GM23338 (cell line): ENCODE measurements at regions not wholly inside any gene's neighbourhood (a gene's known extent, or its start where the extent isn't known, plus 50 kb on each side); places are given as distances from the start of the nearest gene placed in this dataset.
A peak's percentile ranks its signal among the peaks of the same experiment; 100 is the strongest.

Source experiments
- ATAC-seq: fragments of 200-7000 bp; cut with Tn5 transposase; 3 replicates; pipeline ENCODE4 v1.9.1; 2020
- DNase-seq: peaks from one replicate; pipeline ENCODE4 v3.0.0-alpha.2; 2015; ENCODE audit warnings: low spot score
- H2AFZ ChIP-seq: fragments of 200-600 bp; sonication (generic); 2 replicates; pipeline ENCODE4 v1.8.0; 2016; ENCODE audit warnings: antibody characterized with exemption, mild to moderate bottlenecking, moderate library complexity
- H3F3A ChIP-seq: fragments of 200-600 bp; sonication (generic); replicated peaks from 2 replicates; pipeline ENCODE4 v1.8.0; 2017; ENCODE audit warnings: antibody characterized with exemption, mixed run types, low read depth
- H3K27ac ChIP-seq: fragments of 200-600 bp; sonication (generic); 2 replicates; pipeline ENCODE4 v1.6.1; 2016; ENCODE audit warnings: low read depth
- H3K27me3 ChIP-seq: fragments of 200-600 bp; sonication (generic); 2 replicates; pipeline ENCODE4 v1.8.0; 2016; ENCODE audit warnings: mild to moderate bottlenecking, mixed run types, moderate library complexity; ENCODE audit not compliant: insufficient read depth
- H3K36me3 ChIP-seq: fragments of 200-600 bp; sonication (generic); 2 replicates; pipeline ENCODE4 v1.8.0; 2016; ENCODE audit warnings: mild to moderate bottlenecking; ENCODE audit not compliant: insufficient read depth
- H3K4me1 ChIP-seq: fragments of 200-600 bp; sonication (generic); 2 replicates; pipeline ENCODE4 v1.8.0; 2016; ENCODE audit warnings: mild to moderate bottlenecking, moderate library complexity; ENCODE audit not compliant: insufficient read depth
- H3K4me2 ChIP-seq: fragments of 200-600 bp; sonication (generic); 2 replicates; pipeline ENCODE4 v1.7.1; 2017; ENCODE audit warnings: mixed run types
- H3K4me3 ChIP-seq: fragments of 200-600 bp; sonication (generic); 2 replicates; pipeline ENCODE4 v1.6.1; 2016; ENCODE audit warnings: mixed run types
- H3K79me2 ChIP-seq: fragments of 200-600 bp; sonication (generic); replicated peaks from 2 replicates; pipeline ENCODE4 v1.8.0; 2017; ENCODE audit warnings: mild to moderate bottlenecking; ENCODE audit not compliant: insufficient read depth
- H3K9me2 ChIP-seq: fragments of 200-600 bp; sonication (generic); 2 replicates; pipeline ENCODE4 v1.8.0; 2017; ENCODE audit not compliant: insufficient read depth
- H4K20me1 ChIP-seq: fragments of 200-600 bp; sonication (generic); replicated peaks from 2 replicates; pipeline ENCODE4 v1.8.0; 2017; ENCODE audit warnings: mild to moderate bottlenecking; ENCODE audit not compliant: insufficient read depth
- H3K27ac Mint-ChIP-seq: 2 replicates; pipeline ENCODE4 v1.8.0; 2020; ENCODE audit warnings: inconsistent platforms, mild to moderate bottlenecking, moderate library complexity, mixed read lengths
- H3K27me3 Mint-ChIP-seq: 3 replicates; pipeline ENCODE4 v1.8.0; 2022; ENCODE audit warnings: low read depth, mild to moderate bottlenecking, moderate library complexity, mixed read lengths, inconsistent platforms; ENCODE audit not compliant: insufficient read depth, poor library complexity
- H3K36me3 Mint-ChIP-seq: 3 replicates; pipeline ENCODE4 v1.8.0; 2021; ENCODE audit warnings: low read depth, mild to moderate bottlenecking, inconsistent platforms, moderate library complexity, mixed read lengths
- H3K4me1 Mint-ChIP-seq: 3 replicates; pipeline ENCODE4 v1.8.0; 2020; ENCODE audit warnings: mild to moderate bottlenecking, inconsistent platforms, mixed read lengths
- H3K4me3 Mint-ChIP-seq: 3 replicates; pipeline ENCODE4 v1.8.0; 2021; ENCODE audit warnings: moderate library complexity, mild to moderate bottlenecking, inconsistent platforms, mixed read lengths
- H3K9me3 Mint-ChIP-seq: 3 replicates; pipeline ENCODE4 v1.8.0; 2020; ENCODE audit warnings: moderate library complexity, mild to moderate bottlenecking, inconsistent platforms, mixed read lengths
- EZH2 ChIP-seq: fragments of 200-600 bp; sonication (generic); IDR thresholded peaks from one replicate; pipeline ENCODE4 v1.8.0; 2017; ENCODE audit warnings: antibody characterized with exemption, mild to moderate bottlenecking, low read depth; ENCODE audit not compliant: unreplicated experiment
- JUNB ChIP-seq: IDR thresholded peaks from one replicate; pipeline ENCODE4 v1.6.1; 2016; ENCODE audit warnings: antibody characterized with exemption; ENCODE audit not compliant: unreplicated experiment
- STAT1 ChIP-seq: IDR thresholded peaks from one replicate; pipeline ENCODE4 v1.6.1; 2016; ENCODE audit warnings: antibody characterized with exemption; ENCODE audit not compliant: unreplicated experiment
- ZNF331 ChIP-seq: fragments of 250-450 bp; sonication (Bioruptor Pico); IDR thresholded peaks from 2 replicates; pipeline ENCODE4 v1.5.0; 2020; ENCODE audit warnings: low read depth, mild to moderate bottlenecking, moderate library complexity
- TF ChIP-seq, protein P1 (sequence below): fragments of 250-450 bp; sonication (Bioruptor Pico); IDR thresholded peaks from 2 replicates; pipeline ENCODE4 v1.5.0; 2020; ENCODE audit warnings: mild to moderate bottlenecking, moderate library complexity
- TF ChIP-seq, protein P2 (sequence below), 2 experiments: fragments of 200-600 bp in 1 of 2; sonication (generic) in 1 of 2; conservative IDR thresholded peaks; 2 replicates each; pipeline versions ENCODE4 v1.5.1 to v1.6.1; 2016 to 2017; ENCODE audit warnings: antibody characterized with exemption in 2 of 2, low read depth in 2 of 2, mild to moderate bottlenecking in 2 of 2, moderate library complexity in 1 of 2
- TF ChIP-seq, protein P3 (sequence below): IDR thresholded peaks from one replicate; pipeline ENCODE4 v1.6.1; 2018; ENCODE audit warnings: antibody characterized with exemption; ENCODE audit not compliant: unreplicated experiment
- TF ChIP-seq, protein P4 (sequence below): IDR thresholded peaks from 2 replicates; pipeline ENCODE4 v1.6.1; 2016; ENCODE audit warnings: antibody characterized with exemption

DNA sequence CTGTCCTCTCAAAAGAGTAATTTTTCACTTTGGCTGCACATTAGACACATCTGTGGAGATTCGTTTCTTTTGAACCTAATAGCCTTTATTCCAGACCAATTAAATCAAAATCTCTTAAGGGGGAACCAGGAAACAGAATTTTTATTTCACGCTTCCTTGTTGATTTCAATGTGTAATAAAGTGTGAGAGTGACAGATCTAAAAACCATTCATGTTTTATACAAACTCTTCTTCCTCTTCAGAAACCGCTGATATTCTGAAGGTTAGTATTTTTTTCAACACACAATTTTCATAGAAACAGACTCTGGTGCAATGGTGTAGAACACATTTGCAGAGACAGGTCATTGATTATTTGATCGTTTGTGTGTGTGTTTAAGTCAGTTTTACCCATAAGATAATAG lies 1469.8 kb downstream of the EFNA5 start (continued):
- TF ChIP-seq, protein P1, sequence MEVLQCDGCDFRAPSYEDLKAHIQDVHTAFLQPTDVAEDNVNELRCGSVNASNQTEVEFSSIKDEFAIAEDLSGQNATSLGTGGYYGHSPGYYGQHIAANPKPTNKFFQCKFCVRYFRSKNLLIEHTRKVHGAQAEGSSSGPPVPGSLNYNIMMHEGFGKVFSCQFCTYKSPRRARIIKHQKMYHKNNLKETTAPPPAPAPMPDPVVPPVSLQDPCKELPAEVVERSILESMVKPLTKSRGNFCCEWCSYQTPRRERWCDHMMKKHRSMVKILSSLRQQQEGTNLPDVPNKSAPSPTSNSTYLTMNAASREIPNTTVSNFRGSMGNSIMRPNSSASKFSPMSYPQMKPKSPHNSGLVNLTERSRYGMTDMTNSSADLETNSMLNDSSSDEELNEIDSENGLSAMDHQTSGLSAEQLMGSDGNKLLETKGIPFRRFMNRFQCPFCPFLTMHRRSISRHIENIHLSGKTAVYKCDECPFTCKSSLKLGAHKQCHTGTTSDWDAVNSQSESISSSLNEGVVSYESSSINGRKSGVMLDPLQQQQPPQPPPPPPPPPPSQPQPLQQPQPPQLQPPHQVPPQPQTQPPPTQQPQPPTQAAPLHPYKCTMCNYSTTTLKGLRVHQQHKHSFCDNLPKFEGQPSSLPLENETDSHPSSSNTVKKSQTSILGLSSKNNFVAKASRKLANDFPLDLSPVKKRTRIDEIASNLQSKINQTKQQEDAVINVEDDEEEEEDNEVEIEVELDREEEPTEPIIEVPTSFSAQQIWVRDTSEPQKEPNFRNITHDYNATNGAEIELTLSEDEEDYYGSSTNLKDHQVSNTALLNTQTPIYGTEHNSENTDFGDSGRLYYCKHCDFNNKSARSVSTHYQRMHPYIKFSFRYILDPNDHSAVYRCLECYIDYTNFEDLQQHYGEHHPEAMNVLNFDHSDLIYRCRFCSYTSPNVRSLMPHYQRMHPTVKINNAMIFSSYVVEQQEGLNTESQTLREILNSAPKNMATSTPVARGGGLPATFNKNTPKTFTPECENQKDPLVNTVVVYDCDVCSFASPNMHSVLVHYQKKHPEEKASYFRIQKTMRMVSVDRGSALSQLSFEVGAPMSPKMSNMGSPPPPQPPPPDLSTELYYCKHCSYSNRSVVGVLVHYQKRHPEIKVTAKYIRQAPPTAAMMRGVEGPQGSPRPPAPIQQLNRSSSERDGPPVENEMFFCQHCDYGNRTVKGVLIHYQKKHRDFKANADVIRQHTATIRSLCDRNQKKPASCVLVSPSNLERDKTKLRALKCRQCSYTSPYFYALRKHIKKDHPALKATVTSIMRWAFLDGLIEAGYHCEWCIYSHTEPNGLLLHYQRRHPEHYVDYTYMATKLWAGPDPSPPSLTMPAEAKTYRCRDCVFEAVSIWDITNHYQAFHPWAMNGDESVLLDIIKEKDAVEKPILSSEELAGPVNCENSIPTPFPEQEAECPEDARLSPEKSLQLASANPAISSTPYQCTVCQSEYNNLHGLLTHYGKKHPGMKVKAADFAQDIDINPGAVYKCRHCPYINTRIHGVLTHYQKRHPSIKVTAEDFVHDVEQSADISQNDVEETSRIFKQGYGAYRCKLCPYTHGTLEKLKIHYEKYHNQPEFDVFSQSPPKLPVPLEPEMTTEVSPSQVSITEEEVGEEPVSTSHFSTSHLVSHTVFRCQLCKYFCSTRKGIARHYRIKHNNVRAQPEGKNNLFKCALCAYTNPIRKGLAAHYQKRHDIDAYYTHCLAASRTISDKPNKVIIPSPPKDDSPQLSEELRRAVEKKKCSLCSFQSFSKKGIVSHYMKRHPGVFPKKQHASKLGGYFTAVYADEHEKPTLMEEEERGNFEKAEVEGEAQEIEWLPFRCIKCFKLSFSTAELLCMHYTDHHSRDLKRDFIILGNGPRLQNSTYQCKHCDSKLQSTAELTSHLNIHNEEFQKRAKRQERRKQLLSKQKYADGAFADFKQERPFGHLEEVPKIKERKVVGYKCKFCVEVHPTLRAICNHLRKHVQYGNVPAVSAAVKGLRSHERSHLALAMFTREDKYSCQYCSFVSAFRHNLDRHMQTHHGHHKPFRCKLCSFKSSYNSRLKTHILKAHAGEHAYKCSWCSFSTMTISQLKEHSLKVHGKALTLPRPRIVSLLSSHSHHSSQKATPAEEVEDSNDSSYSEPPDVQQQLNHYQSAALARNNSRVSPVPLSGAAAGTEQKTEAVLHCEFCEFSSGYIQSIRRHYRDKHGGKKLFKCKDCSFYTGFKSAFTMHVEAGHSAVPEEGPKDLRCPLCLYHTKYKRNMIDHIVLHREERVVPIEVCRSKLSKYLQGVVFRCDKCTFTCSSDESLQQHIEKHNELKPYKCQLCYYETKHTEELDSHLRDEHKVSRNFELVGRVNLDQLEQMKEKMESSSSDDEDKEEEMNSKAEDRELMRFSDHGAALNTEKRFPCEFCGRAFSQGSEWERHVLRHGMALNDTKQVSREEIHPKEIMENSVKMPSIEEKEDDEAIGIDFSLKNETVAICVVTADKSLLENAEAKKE, result no peak
- no peak for TF ChIP-seq STAT1
- no peak for TF ChIP-seq JUNB
- TF ChIP-seq EZH2, result no peak
- TF ChIP-seq ZNF331, result no peak
- TF ChIP-seq, protein P2, sequence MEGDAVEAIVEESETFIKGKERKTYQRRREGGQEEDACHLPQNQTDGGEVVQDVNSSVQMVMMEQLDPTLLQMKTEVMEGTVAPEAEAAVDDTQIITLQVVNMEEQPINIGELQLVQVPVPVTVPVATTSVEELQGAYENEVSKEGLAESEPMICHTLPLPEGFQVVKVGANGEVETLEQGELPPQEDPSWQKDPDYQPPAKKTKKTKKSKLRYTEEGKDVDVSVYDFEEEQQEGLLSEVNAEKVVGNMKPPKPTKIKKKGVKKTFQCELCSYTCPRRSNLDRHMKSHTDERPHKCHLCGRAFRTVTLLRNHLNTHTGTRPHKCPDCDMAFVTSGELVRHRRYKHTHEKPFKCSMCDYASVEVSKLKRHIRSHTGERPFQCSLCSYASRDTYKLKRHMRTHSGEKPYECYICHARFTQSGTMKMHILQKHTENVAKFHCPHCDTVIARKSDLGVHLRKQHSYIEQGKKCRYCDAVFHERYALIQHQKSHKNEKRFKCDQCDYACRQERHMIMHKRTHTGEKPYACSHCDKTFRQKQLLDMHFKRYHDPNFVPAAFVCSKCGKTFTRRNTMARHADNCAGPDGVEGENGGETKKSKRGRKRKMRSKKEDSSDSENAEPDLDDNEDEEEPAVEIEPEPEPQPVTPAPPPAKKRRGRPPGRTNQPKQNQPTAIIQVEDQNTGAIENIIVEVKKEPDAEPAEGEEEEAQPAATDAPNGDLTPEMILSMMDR (conservative IDR thresholded peaks at IDR 0.05; ENCODE audit: low read depth in 2 of 2), result no peak

DNA sequence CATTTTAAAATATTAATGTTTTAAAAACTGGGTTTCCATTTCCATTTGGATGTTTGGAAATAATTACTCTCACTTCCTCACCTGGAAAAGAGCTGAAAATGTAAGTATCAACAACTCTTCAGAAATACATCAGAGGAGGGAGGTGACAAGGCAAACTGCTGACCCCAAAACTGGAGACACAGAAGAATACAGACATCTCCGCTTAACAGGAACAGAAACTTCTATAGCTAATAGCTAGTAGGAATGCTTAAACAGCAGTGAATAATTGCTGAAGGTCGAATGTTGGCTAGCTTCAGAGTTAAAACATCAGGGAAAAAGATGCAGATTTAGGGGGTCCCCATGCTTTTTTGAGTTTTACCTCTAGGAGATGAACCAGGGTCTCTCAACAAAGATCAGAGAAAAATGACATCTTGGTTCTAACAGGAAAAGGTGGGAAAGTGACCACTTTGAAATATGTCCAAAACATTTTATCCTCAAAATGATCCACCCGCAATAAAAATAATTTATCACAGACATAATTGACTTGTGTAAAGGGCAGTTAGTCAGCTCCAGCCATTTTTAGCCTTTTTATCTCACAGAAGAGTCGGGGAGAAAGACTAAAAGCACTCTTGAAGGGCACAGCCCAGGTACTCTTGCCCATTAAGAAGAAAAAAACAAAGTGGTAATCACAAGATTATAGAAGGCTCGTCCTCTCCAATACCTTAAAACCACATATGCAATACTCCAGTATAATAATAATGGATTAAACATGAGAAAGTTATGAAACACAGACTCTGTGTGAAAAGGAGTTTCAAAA lies 1474.9 kb downstream of the EFNA5 start:
- H2AFZ ChIP-seq, result peak overlapping the region; percentile 20; the same call in 1 of the 2 replicates
- no peak overlapping the region for H3K4me2 ChIP-seq
- H4K20me1 ChIP-seq, result no peaks in the 10 kb centered on the region
- no peaks in the 10 kb centered on the region for H3K27me3 ChIP-seq
- Mint-ChIP-seq H3K27ac (no peak overlapping the region), H3K9me3 (no peaks in the 10 kb centered on the region), H3K27me3 (peaks cover 2% of the 10 kb centered on the region), H3K4me1 (no peaks in the 10 kb centered on the region), H3K36me3 (no peaks in the 10 kb centered on the region), H3K4me3 (no peak overlapping the region)
- ATAC-seq, result no peak
- H3K36me3 ChIP-seq, result no peaks in the 10 kb centered on the region
- no peak for DNase-seq
- no peaks in the 10 kb centered on the region for H3K79me2 ChIP-seq
- H3K4me1 ChIP-seq, result no peaks in the 10 kb centered on the region
- no peak overlapping the region for H3K27ac ChIP-seq
- H3K9me2 ChIP-seq, result no peaks in the 10 kb centered on the region
- no peak overlapping the region for H3K4me3 ChIP-seq
- no peaks in the 10 kb centered on the region for H3F3A ChIP-seq
- TF ChIP-seq, protein P3, sequence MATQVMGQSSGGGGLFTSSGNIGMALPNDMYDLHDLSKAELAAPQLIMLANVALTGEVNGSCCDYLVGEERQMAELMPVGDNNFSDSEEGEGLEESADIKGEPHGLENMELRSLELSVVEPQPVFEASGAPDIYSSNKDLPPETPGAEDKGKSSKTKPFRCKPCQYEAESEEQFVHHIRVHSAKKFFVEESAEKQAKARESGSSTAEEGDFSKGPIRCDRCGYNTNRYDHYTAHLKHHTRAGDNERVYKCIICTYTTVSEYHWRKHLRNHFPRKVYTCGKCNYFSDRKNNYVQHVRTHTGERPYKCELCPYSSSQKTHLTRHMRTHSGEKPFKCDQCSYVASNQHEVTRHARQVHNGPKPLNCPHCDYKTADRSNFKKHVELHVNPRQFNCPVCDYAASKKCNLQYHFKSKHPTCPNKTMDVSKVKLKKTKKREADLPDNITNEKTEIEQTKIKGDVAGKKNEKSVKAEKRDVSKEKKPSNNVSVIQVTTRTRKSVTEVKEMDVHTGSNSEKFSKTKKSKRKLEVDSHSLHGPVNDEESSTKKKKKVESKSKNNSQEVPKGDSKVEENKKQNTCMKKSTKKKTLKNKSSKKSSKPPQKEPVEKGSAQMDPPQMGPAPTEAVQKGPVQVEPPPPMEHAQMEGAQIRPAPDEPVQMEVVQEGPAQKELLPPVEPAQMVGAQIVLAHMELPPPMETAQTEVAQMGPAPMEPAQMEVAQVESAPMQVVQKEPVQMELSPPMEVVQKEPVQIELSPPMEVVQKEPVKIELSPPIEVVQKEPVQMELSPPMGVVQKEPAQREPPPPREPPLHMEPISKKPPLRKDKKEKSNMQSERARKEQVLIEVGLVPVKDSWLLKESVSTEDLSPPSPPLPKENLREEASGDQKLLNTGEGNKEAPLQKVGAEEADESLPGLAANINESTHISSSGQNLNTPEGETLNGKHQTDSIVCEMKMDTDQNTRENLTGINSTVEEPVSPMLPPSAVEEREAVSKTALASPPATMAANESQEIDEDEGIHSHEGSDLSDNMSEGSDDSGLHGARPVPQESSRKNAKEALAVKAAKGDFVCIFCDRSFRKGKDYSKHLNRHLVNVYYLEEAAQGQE, result no peak
- TF ChIP-seq, protein P4, sequence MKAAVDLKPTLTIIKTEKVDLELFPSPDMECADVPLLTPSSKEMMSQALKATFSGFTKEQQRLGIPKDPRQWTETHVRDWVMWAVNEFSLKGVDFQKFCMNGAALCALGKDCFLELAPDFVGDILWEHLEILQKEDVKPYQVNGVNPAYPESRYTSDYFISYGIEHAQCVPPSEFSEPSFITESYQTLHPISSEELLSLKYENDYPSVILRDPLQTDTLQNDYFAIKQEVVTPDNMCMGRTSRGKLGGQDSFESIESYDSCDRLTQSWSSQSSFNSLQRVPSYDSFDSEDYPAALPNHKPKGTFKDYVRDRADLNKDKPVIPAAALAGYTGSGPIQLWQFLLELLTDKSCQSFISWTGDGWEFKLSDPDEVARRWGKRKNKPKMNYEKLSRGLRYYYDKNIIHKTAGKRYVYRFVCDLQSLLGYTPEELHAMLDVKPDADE, result no peak
